Liver (tissue), 8 donors: ENCODE measurements at regions not wholly inside any gene's neighbourhood (a gene's known extent, or its start where the extent isn't known, plus 50 kb on each side); places are given as distances from the start of the nearest gene placed in this dataset.

Experiments
- DNase-seq: peaks from one replicate; pipeline ENCODE4 v3.0.0-alpha.2; 2017; ENCODE audit warnings: low spot score
- H3K27ac ChIP-seq, 2 donors: one replicate each; pipeline ENCODE4 v1.7.0; 2013; ENCODE audit warnings: inconsistent platforms in 2 of 2, low read length in 2 of 2, control low read depth in 1 of 2, low read depth in 1 of 2, mild to moderate bottlenecking in 1 of 2
- H3K27me3 ChIP-seq, 4 donors: one replicate each; pipeline versions ENCODE4 v1.6.1 to v1.7.0; 2013; ENCODE audit warnings: low read length in 3 of 4, inconsistent platforms in 1 of 4, mild to moderate bottlenecking in 1 of 4, moderate library complexity in 1 of 4; ENCODE audit not compliant: control insufficient read depth in 4 of 4, insufficient read depth in 4 of 4
- H3K36me3 ChIP-seq, 4 donors: one replicate each; pipeline versions ENCODE4 v1.6.1 to v1.7.0; 2013; ENCODE audit warnings: low read length in 3 of 4, mild to moderate bottlenecking in 3 of 4, low read depth in 1 of 4, moderate library complexity in 1 of 4; ENCODE audit not compliant: control insufficient read depth in 4 of 4, insufficient read depth in 3 of 4
- H3K4me1 ChIP-seq, 4 donors: one replicate each; pipeline versions ENCODE4 v1.6.1 to v1.7.0; 2013; ENCODE audit warnings: low read length in 3 of 4, mild to moderate bottlenecking in 3 of 4, moderate library complexity in 1 of 4; ENCODE audit not compliant: control insufficient read depth in 4 of 4, insufficient read depth in 4 of 4
- H3K4me3 ChIP-seq, 3 donors: one replicate each; pipeline versions ENCODE4 v1.6.1 to v1.7.0; 2013; ENCODE audit warnings: low read length in 3 of 3, control low read depth in 1 of 3, low read depth in 1 of 3, mild to moderate bottlenecking in 1 of 3
- H3K9ac ChIP-seq, 2 donors: one replicate each; pipeline ENCODE4 v1.7.0; 2013; ENCODE audit warnings: low read length in 2 of 2, mild to moderate bottlenecking in 2 of 2, moderate library complexity in 2 of 2, control low read depth in 1 of 2, low read depth in 1 of 2
- H3K9me3 ChIP-seq, 4 donors: one replicate each; pipeline versions ENCODE4 v1.6.1 to v1.7.0; 2013; ENCODE audit warnings: low read length in 3 of 4; ENCODE audit not compliant: control insufficient read depth in 4 of 4
- FOXA1 ChIP-seq: IDR thresholded peaks from 2 replicates; pipeline ENCODE4 v1.6.1; 2016; ENCODE audit warnings: antibody characterized with exemption
- FOXA2 ChIP-seq: IDR thresholded peaks from 2 replicates; pipeline ENCODE4 v1.6.1; 2016; ENCODE audit warnings: antibody characterized with exemption
- GABPA ChIP-seq, 2 donors: IDR thresholded peaks in 1 of 2; conservative IDR thresholded peaks in 1 of 2; 2 replicates each; pipeline ENCODE4 v1.6.1; 2016; ENCODE audit warnings: antibody characterized with exemption in 2 of 2, mild to moderate bottlenecking in 1 of 2, moderate library complexity in 1 of 2
- HNF4A ChIP-seq, 2 donors: conservative IDR thresholded peaks; 2 replicates each; pipeline ENCODE4 v1.6.1; 2016; ENCODE audit warnings: antibody characterized with exemption in 2 of 2, mild to moderate bottlenecking in 2 of 2
- HNF4G ChIP-seq: IDR thresholded peaks from 2 replicates; pipeline ENCODE4 v1.6.1; 2016; ENCODE audit warnings: antibody characterized with exemption
- JUND ChIP-seq, 2 donors: IDR thresholded peaks; 2 replicates each; pipeline ENCODE4 v1.6.1; 2016; ENCODE audit warnings: antibody characterized with exemption in 2 of 2
- NR2F2 ChIP-seq: IDR thresholded peaks from 2 replicates; pipeline ENCODE4 v1.6.1; 2016; ENCODE audit warnings: antibody characterized with exemption
- RAD21 ChIP-seq, 2 donors: IDR thresholded peaks; 2 replicates each; pipeline ENCODE4 v1.6.1; 2016; ENCODE audit warnings: antibody characterized with exemption in 2 of 2, mild to moderate bottlenecking in 2 of 2
- RXRA ChIP-seq, 2 donors: IDR thresholded peaks; 2 replicates each; pipeline ENCODE4 v1.6.1; 2017 to 2018; ENCODE audit warnings: antibody characterized with exemption in 2 of 2, mild to moderate bottlenecking in 1 of 2
- SP1 ChIP-seq: IDR thresholded peaks from 2 replicates; pipeline ENCODE4 v1.6.1; 2018; ENCODE audit warnings: antibody characterized with exemption, mild to moderate bottlenecking
- TAF1 ChIP-seq: conservative IDR thresholded peaks from 2 replicates; pipeline ENCODE4 v1.6.1; 2016; ENCODE audit warnings: antibody characterized with exemption, mild to moderate bottlenecking
- YY1 ChIP-seq: IDR thresholded peaks from 2 replicates; pipeline ENCODE4 v1.6.1; 2016; ENCODE audit warnings: antibody characterized with exemption, mild to moderate bottlenecking
- WGBS: extraction: QIAGEN DNeasy Blood & Tissue Kit; methylation state at CpG from one replicate; pipeline ENCODE4 v1.1.7; 2013; 5-methylcytosine and 5-hydroxymethylcytosine counted together
- TF ChIP-seq, protein P1 (sequence below): fragments of 150-350 bp; IDR thresholded peaks from 2 replicates; pipeline ENCODE4 v1.5.1; 2017; ENCODE audit warnings: improper control_type of control experiment, low read depth, low read length; ENCODE audit not compliant: missing input control
- TF ChIP-seq, protein P2 (sequence below): IDR thresholded peaks from 2 replicates; pipeline ENCODE4 v1.6.1; 2016; ENCODE audit warnings: antibody characterized with exemption
- TF ChIP-seq, protein P3 (sequence below): IDR thresholded peaks from 2 replicates; pipeline ENCODE4 v1.6.1; 2016; ENCODE audit warnings: antibody characterized with exemption
- TF ChIP-seq, protein P4 (sequence below): IDR thresholded peaks from 2 replicates; pipeline ENCODE4 v1.6.1; 2016; ENCODE audit warnings: antibody characterized with exemption, mild to moderate bottlenecking
- TF ChIP-seq, protein P5 (sequence below): IDR thresholded peaks from 2 replicates; pipeline ENCODE4 v1.6.1; 2016; ENCODE audit warnings: antibody characterized with exemption
- donor health status: healthy.
- donor health status: healthy.
- donor health status: healthy.
- donor health status: healthy.
- donor health status: healthy.

DNA sequence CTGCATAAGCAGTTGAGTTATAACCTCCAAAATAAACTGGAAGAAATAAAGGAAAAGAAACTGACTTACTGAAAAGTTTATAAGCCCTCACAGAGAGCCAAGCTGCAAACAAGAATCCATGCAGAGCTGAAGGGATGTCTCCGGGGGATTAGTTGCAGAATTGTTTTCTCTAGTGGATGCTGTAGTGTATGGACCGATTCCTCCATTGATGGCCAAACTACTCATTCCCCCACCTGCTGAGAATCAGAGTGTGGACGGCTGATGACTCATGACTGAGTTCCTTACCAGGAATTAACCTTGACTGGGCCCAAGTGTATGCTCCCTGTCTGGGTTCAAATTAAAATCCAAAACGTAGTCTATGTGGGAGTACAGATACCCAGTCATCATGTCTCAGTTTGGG, 93.9 kb upstream of the CDH8 start:
- no peaks in the 10 kb centered on the region for H3K4me1 ChIP-seq
- H3K36me3 ChIP-seq, result no peaks in the 10 kb centered on the region
- no peak for TF ChIP-seq RAD21 (IDR thresholded peaks at IDR 0.05)
- no peak for TF ChIP-seq FOXA1
- no peak for TF ChIP-seq SP1
- TF ChIP-seq NR2F2, result no peak
- TF ChIP-seq, protein P1, sequence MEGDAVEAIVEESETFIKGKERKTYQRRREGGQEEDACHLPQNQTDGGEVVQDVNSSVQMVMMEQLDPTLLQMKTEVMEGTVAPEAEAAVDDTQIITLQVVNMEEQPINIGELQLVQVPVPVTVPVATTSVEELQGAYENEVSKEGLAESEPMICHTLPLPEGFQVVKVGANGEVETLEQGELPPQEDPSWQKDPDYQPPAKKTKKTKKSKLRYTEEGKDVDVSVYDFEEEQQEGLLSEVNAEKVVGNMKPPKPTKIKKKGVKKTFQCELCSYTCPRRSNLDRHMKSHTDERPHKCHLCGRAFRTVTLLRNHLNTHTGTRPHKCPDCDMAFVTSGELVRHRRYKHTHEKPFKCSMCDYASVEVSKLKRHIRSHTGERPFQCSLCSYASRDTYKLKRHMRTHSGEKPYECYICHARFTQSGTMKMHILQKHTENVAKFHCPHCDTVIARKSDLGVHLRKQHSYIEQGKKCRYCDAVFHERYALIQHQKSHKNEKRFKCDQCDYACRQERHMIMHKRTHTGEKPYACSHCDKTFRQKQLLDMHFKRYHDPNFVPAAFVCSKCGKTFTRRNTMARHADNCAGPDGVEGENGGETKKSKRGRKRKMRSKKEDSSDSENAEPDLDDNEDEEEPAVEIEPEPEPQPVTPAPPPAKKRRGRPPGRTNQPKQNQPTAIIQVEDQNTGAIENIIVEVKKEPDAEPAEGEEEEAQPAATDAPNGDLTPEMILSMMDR, result no peak
- TF ChIP-seq, protein P2, sequence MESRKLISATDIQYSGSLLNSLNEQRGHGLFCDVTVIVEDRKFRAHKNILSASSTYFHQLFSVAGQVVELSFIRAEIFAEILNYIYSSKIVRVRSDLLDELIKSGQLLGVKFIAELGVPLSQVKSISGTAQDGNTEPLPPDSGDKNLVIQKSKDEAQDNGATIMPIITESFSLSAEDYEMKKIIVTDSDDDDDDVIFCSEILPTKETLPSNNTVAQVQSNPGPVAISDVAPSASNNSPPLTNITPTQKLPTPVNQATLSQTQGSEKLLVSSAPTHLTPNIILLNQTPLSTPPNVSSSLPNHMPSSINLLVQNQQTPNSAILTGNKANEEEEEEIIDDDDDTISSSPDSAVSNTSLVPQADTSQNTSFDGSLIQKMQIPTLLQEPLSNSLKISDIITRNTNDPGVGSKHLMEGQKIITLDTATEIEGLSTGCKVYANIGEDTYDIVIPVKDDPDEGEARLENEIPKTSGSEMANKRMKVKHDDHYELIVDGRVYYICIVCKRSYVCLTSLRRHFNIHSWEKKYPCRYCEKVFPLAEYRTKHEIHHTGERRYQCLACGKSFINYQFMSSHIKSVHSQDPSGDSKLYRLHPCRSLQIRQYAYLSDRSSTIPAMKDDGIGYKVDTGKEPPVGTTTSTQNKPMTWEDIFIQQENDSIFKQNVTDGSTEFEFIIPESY, result no peak
- TF ChIP-seq, protein P3, sequence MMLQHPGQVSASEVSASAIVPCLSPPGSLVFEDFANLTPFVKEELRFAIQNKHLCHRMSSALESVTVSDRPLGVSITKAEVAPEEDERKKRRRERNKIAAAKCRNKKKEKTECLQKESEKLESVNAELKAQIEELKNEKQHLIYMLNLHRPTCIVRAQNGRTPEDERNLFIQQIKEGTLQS, result no peak
- TF ChIP-seq HNF4A (conservative IDR thresholded peaks at IDR 0.05), result no peak
- no peak for TF ChIP-seq JUND (IDR thresholded peaks at IDR 0.05)
- TF ChIP-seq HNF4G, result no peak
- TF ChIP-seq, protein P4, sequence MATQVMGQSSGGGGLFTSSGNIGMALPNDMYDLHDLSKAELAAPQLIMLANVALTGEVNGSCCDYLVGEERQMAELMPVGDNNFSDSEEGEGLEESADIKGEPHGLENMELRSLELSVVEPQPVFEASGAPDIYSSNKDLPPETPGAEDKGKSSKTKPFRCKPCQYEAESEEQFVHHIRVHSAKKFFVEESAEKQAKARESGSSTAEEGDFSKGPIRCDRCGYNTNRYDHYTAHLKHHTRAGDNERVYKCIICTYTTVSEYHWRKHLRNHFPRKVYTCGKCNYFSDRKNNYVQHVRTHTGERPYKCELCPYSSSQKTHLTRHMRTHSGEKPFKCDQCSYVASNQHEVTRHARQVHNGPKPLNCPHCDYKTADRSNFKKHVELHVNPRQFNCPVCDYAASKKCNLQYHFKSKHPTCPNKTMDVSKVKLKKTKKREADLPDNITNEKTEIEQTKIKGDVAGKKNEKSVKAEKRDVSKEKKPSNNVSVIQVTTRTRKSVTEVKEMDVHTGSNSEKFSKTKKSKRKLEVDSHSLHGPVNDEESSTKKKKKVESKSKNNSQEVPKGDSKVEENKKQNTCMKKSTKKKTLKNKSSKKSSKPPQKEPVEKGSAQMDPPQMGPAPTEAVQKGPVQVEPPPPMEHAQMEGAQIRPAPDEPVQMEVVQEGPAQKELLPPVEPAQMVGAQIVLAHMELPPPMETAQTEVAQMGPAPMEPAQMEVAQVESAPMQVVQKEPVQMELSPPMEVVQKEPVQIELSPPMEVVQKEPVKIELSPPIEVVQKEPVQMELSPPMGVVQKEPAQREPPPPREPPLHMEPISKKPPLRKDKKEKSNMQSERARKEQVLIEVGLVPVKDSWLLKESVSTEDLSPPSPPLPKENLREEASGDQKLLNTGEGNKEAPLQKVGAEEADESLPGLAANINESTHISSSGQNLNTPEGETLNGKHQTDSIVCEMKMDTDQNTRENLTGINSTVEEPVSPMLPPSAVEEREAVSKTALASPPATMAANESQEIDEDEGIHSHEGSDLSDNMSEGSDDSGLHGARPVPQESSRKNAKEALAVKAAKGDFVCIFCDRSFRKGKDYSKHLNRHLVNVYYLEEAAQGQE, result no peak
- TF ChIP-seq GABPA (IDR thresholded peaks at IDR 0.05 in 1 of 2, conservative IDR thresholded peaks at IDR 0.05 in 1 of 2), result no peak
- no peak for TF ChIP-seq TAF1
- TF ChIP-seq, protein P5, sequence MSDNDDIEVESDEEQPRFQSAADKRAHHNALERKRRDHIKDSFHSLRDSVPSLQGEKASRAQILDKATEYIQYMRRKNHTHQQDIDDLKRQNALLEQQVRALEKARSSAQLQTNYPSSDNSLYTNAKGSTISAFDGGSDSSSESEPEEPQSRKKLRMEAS, result no peak
- TF ChIP-seq FOXA2, result no peak
- TF ChIP-seq RXRA (IDR thresholded peaks at IDR 0.05), result no peak
- H3K9me3 ChIP-seq, result peaks cover 0 to 4% (median 0%) of the 10 kb centered on the region in 4 donors
- WGBS, result 65% methylated on average over 4 of the region's 4 CpGs
- H3K9ac ChIP-seq, result no peak overlapping the region
- no peak overlapping the region for H3K4me3 ChIP-seq
- H3K27ac ChIP-seq, result no peak overlapping the region
- DNase-seq, result no peak
- H3K27me3 ChIP-seq, result peaks cover 0 to 5% (median under 1%) of the 10 kb centered on the region in 4 donors

DNA sequence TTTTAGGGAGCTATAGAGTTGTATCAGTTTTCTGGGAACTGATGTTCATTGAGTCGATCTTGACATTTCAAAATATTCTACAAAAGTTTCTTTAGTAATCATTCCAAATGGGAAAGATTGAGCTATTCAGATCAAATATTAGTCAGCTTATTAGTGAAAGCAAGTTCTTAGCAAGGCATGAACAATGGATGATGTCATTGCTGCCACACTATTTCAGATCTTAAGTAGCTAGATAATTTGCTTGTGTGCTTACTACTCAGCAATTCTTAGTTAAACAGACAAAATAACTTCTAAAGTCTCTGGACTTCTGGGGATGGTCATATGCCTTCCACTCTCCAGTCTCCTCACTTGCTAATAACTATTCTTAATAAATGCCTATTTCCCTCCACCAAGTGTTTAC, 69.0 kb upstream of the CDH8 start:
- Histone ChIP-seq H3K36me3 (no peaks in the 10 kb centered on the region), H3K9ac (no peak overlapping the region), H3K27ac (no peak overlapping the region), H3K4me1 (no peaks in the 10 kb centered on the region), H3K27me3 (peaks cover 0 to 3% (median 0%) of the 10 kb centered on the region in 4 donors), H3K9me3 (no peaks in the 10 kb centered on the region), H3K4me3 (no peak overlapping the region)
- WGBS, result 82% methylated on average over 1 of the region's 1 CpG
- no peak for DNase-seq
- TF ChIP-seq FOXA2 (no peak), RAD21 (IDR thresholded peaks at IDR 0.05) (no peak), TAF1 (no peak), HNF4G (no peak), HNF4A (conservative IDR thresholded peaks at IDR 0.05) (no peak), GABPA (IDR thresholded peaks at IDR 0.05 in 1 of 2, conservative IDR thresholded peaks at IDR 0.05 in 1 of 2) (no peak), NR2F2 (no peak), YY1 (no peak)
- TF ChIP-seq, protein P2, result no peak
- TF ChIP-seq, protein P1, result no peak
- TF ChIP-seq, protein P5, result no peak
